Kidney capillary endothelial cell (primary cell): ENCODE measurements at regions not wholly inside any gene's neighbourhood (a gene's known extent, or its start where the extent isn't known, plus 50 kb on each side); places are given as distances from the start of the nearest gene placed in this dataset.

Experiments used
- DNase-seq: peaks from one replicate; pipeline ENCODE4 v3.0.0-alpha.2; 2018; ENCODE audit warnings: low spot score

DNA sequence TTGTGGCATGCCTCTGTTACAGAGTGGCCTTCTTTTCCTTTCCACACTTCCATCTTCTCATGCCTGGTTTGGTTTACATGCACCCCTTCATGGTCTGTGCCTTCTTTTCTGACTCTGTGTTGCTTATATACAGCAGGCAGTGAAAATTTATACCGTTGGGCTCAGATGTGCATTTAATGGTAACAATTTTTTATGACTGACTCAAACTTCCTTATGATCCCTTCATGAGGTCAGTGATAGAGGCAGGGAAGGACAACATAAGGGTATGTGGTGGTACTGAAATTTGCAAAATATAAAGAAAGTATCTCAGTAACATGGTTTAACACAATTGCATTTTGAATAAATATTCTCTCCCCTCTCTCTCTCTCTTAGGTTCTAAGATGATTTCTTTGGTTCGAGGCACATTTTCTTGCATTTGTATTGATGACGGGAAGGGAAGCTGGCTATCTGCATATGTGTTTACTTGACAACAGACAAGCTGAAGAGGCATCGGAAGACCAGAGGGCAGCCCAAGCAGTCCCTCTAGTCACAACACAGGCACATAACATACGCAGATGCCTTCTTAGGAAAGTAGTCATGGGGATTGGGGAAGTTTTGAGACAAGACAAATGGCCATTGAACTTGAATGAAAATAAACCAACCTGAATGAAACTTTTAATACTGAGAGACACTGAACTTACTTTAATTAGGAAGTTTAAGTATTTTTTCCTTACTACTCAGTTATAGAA, 163.3 kb upstream of the LEF1 start:
- no peak for DNase-seq

DNA sequence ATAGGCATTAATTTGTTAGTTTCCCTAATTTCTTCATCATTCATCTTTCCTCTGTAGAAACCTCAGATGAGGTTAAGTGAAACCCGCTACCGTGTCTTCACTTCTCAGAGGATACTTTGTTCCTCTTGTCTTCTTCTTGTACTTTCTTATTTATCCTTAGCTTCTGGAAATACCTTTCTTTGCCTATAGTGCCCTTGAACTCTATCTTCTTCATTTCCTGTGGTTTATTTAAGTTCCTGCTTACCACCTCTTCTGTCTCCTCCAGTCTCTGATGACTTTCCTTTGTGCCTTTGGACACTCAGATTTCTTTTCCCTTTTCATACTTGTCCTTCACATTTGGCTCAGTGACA, 159.6 kb upstream of the LEF1 start:
- no peak for DNase-seq

DNA sequence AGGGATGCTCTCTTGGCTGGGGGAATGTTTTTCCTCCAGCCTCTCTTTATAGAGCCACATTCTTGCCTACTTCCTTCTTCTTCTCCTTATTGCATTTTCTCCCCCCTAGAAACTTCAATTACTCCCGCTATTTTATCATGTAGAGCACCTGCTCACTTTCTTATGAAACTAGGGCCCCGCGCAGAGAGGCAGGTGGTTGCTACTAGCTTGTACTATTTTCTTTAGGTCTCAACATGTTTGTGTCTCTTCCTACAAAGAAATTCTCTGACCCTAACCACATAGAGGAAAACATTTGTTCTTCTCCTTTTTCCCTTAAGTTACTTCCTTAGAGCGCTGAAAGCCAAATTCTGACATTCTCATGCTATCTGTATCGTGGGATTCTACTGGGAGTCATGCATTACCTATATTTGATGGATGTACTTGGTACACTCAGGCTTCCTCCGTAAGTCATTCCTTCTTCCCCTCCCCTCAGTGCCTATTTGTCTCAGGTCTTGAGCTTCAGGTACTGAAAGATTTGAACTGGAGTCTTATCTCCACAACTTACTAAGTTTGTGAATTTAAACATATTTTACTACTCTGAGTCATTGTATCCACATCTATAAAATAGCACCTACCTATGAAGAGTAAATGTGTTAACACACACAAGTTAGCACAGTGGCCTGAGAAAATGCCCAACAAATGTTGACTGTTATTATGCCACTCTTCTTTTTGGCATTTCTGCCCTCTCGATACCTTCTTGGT, 159.1 kb upstream of the LEF1 start:
- no peak for DNase-seq

DNA sequence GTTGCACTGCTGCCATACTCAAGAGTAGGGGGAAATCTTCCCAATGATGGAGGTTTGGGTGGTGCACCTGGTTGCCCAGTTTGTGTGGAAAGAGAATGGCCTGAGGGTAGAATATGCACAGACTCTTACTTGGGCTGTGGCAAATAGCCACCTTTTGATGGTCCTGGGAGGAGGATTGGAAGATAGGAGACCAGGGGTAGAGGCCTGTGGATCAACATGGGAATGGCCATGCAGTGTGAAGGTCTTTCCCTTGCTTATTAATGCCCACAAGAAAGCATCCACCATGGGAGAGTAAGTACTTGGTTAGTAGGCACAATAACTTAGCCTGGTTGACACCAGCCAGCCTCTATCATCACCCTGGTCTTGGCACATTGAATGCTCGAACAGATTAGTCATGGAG, 156.8 kb upstream of the LEF1 start:
- DNase-seq: no peak

DNA sequence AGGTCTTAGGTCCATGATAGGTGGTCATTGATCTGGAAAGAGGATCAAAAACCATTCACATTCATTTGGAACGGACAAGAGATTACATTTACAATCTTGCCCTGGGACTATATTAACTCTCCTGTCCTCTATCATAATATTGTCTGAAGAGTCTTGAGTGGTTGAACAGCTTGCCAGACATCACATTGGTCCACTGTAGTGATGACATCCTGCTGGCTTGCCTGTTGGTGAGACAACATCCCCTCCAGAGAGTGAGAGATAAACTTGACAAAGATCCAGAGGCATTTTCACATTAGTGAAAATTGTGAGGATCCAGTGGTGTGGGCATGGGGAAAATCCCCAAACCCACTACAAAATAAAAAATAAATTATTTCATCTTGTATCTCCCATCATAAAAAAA, 155.7 kb upstream of the LEF1 start:
- DNase-seq: no peak

DNA sequence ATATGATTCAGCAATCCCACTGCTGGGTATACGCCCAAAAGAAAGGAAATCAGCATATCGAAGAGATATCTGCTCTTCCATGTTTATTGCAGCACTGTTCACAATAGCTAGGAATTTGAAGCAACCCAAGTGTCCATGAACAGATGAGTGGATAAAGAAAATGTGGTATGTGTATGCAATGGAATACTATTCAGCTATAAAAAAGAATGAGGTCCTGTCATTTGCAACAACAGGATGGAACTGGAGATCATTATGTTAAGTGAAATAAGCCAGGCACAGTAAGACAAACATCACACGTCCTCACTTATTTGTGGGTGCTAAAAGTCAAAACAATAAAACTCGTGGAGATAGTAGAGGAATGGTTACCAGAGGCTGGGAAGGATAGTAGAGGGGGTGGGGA, 153.8 kb upstream of the LEF1 start:
- DNase-seq: no peak

DNA sequence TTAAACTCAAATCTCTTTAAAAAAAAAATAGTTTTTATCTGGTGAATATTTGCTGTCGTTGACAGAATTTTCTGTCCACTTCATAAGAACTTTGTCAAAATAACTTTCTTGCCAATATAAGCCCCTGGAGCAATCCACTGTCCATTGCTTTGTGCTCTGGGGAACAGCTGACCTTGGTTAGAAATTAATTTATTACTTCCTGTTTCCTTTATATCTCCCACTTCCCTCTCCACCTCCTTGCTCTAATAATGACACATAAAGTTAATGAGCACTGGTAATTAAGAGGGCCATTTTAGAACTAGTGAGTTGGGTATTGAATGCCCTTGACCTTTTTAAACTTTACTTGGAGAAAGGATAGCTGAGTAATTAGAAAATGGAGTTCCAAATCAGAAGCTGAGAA, 151.3 kb upstream of the LEF1 start:
- no peak for DNase-seq

DNA sequence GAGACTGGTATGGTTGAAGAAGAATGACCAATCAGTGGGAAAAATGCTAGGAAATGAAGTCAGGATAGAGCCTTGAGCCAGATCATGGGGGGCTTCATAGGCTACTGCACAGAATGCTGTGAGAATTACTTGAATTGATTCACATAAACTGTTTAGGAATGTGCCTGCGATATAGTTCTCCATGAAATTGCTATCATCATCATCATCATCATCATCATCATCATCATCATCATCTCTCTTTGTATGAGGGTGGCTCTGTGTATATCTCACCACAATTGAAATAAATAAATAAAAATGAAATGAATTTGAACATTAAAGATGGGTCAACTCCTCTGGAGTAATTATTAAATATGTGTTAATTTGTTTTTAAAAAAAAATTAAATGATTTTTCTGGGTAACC, 148.6 kb upstream of the LEF1 start:
- DNase-seq: no peak

DNA sequence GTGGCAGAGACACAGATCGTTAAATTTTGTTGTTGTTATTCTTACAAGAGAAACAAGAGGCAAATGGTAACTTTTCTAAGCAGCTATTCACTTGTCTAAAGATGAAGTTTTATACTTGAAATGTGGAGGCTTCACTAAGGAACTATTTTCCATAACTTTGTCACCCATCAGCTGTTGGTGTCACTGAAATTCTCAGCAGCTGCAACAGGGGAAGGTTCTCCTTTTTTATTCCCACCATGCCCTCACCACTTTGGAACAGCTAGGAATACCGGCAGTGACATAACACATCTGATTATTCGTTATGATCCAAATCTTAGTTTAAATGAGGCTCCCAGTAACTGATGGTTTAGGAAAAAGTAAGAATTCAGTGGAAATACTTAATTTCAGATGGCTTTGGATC, 147.0 kb upstream of the LEF1 start:
- no peak for DNase-seq

DNA sequence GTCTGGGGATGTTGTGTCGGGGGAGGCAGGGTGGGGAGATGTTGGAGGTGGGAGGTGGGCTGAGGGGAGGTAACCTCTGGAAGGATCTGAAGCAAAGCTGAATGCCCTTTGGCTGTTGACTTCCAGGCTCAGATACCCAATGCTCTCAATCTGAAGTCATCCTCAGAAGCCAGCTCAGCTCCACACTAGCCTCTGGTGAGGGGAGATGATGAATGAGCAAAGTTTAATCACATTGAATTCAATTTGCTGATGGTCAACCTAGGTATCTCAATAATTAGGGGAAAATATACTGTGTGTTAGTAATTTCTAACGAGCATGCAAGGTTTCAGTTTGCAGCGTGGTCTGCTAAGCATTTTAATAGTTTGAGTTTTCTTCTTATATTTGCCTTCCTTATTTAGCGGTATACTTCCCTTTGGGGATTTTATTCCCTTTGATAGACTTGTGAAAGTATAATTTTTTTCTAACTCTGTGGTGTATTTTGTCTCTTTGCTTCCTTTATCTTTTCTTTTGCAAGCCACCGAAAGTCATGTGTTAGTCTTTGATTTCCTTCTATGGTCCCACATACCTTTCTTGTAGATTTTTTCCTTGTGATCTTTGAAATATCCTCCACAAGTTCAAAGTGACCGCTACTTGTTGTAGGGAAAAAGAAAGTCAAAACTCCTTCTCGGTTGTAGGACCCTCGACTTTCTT, 146.3 kb upstream of the LEF1 start:
- no peak for DNase-seq

DNA sequence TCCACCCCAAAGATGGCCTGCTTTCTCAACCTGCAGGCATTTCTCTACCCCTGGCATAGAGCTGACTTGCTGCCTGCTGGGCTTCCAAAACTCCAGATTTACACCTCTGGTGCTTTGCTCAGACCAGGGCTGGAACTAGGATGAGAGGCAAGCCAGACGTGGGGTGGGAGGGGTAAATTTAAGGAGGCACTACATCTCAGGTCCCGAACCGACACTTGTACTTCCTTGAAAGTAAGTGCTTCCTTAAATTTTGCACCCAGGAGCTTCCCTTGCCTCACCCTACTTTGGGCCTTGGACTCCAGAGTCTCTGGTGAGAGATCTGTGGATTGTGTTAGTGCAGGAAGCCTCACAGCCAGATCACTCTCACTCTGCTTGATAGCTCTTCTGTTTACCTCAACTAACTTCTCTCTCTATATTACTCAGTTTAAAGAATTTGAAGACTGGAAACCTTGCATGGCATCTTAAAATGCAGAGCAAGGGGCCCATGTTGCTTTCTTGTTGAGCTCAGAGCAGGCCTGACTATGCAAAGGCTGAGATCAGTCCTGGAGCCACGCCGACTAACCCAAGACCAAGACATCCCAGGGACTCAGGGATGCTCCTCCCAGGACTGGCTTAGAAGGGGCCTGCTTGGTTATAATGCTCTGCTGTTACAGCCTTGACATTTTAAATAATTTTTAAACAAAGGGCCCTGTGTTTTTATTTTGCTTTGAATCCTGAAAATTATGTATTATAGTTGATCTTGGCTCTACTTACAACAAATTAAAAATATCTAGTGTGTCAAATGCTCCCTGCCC, 145.0 kb upstream of the LEF1 start:
- DNase-seq: no peak

DNA sequence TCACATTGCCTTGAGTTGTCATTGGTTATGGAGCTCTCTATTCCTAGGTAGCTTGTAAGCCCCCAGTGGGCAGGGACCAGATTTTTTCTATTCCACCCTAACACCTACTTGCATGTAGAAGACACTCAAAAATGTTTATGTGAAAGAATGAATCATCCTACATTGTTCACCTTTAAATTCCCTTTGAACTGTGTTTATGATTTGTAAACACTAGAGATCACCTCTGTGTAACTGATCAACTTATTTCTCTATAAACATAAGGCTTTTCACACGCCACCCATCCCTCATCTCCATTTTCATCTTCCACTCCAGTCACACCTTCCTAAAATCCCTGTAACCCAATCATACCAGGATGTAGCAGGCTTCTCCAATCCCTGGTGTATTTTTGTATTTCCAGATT, 142.6 kb upstream of the LEF1 start:
- no peak for DNase-seq

DNA sequence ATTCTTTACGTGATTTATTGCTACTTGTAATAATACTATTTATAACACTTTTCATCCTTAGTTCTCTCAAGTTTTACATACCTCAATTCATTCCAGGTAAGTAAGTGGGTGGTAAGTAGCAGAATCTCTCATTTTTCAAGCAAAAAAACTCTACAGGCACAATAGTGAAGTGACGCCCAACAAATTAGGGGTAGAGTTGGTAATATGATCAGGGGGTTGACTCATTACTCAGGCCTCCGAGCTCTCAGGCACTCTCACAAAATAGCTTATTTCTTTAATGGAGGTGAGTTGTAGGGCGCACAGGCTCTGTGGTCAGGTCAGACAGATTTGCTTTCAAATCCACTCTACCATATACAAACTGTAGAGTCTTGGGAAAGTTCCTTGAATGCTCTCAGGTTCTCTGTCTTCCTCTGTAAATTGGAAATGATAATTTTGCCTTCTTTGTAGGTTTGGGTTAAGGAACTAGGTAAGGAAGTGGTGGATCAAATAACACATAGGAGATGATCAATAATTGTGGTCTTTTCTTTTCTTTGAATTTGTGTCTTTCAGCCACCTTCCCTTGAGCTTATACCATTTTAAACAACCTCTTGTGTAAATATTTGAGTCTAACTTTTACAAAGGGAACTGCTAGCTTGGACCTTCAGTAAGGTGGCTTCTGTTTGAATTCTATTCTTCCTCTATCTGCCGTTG, 134.9 kb upstream of the LEF1 start:
- no peak for DNase-seq

DNA sequence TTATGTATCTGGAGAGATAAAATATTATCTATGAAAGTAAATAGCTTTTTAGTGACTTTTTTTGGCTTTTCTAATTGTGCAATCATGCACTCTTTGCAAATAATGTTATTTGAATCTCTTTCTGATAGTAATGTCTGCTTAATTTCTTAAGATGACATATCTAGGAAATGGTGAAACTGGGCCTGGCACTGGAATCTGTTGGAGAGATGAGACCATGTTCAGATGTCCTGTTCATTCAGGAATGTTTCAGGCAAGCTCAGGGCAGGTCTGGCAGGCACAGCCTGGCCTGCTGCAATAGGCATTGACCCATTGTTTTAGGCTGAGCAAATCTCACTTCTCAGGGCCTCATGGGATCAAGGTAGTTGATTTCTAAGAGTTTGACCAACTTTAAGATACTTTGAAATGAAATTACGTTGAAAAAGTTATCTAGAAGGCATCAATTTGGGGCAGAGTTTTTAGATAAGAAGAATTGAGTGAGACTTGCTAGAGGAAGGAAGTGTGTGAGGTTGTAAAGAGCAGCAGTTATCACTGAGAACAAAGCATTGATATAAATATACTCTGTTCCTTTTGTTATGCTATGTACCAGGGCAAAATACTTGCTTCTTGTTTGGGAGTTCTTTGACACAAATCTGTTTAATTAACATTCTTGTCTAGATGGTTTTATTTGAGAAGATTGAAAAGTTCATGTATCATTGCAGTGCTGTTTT, 133.0 kb upstream of the LEF1 start:
- DNase-seq: no peak

DNA sequence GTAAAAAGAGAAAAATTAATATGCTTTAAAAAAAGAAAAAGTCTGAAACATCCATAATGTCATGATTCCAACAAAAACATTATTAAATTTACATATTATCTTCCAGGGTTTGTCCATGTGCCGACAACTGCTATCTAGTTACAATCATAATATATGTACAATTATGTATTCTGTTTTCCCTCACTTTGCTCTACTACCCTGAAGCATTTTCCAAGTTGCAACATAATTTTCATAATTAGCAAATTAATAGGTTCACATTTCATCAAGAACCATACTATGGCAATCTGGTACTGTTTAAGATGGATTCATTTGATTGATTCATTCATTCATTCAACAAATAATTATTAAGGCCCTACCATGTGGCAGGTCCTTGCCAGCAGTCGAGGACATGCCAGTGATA, 128.9 kb upstream of the LEF1 start:
- no peak for DNase-seq

DNA sequence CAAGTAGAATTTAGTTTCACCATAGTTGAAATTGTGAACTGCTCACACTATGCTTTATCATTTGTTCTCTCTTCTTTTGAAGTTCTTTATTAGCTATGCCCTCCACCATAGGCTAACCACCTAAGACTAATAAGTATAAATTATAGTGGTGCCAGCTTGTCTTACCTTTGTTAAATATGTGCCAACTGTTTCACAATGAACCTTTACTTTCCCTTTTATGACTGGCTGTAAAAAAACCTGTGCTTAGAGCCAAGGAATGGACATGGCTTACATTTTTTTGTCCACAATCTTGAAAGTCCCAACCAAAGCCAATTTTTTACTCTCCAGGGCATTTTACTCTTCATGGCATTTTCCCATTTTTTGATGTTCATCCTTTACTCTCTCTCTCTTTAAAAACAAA, 123.5 kb upstream of the LEF1 start:
- DNase-seq: no peak

DNA sequence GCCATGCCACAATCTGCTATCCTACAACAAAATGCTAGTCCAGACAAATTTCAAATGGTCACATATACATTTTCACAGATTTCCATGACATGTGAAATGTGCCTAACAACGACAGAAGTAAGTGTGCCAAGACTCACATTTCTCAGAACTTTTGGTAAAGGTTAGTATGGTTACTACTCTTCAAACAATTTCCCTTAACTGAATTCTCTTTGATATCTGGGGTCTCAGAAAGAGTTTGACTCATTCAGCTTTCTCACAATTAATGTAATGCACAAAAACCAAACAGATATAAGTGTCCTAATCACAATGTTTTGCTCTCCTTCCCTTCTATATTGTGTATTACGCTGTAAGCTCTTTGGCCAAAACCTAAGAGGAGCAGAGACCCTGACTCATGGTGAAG, 122.4 kb upstream of the LEF1 start:
- no peak for DNase-seq

DNA sequence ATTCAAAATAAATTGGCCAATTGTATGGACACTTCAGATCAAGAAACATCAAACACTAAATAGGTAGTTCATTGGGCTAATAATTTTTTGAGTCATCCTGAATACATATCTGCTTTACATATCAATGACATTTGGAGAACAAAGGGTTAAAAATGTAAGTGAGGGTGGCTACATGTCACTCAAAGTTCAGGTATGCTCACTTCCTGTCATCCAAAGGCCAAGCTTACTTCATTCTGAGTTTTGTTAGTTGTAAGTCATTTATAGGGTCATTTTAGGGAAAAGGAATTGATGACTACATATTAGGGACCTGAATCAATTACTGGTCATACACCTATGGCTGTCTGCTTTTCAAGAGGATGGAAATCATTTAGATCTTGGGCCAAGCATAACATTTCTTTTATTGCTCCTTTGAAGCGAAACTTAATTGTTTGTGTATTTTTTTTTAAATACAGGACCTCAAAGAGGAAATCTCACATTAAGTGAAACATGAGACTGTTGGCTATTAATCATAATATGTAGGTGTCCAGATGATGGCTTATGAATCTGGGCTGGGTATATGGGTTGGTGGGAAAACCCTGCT, 119.2 kb upstream of the LEF1 start:
- no peak for DNase-seq

DNA sequence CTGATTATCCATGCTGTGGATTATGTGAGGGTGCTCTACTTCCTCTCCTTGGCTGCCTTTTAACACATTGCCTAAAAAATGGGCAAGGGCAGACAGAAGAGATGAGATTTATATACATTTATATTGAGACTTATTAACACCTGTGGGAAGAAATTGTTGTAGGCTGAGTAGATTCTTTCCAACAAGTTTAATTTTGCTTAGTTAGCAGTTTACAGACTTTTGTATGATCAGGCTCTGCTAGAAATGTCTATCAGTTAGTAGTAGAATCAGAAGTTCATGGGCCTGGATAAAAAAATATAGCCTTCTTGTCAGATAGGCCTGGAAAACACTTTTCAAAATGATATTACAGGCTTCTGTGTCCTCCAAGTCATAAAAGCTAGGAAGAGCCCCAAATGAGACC, 111.3 kb upstream of the LEF1 start:
- no peak for DNase-seq

DNA sequence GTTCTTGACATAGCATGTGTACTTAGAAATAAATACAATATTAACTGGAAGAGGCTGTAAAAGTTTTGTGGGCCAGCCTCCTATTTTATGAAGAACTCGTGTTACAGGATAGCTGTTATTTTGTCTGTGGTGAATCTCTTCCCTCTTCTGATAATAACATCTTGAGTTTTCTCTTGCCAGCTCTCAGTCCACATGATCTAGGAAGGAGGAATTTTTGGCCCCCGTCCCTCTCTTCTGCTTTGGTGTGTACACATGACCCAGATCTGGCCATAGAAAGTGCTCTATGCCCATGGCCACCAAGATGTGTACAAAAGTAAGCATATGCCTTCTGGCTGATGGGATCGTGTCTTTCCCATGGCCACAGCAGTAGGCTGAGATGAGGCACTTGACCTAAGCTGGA, 108.0 kb upstream of the LEF1 start:
- DNase-seq: no peak

DNA sequence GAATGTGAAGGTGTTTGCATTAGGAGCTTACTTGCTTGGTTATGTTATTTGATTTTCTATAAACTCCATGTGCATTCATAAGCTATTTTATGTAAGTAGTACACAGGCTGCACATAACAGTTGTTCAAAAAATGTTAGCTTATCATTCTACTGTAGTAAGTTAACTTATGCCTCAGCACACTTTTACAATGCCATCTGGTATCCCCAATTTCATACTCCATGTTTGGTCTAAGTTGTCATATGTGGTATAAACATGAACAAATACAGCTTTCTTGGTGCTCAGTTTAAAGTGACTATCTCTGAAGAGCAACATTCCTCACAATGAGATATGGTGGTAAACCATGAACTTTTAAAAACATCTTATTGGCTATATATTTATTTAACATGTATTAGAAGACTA, 104.3 kb upstream of the LEF1 start:
- no peak for DNase-seq
